Esophagus squamous epithelium (tissue), 5 donors: ENCODE measurements at regions not wholly inside any gene's neighbourhood (a gene's known extent, or its start where the extent isn't known, plus 50 kb on each side); places are given as distances from the start of the nearest gene placed in this dataset.

Experiments used
- DNase-seq: peaks from one replicate; lab custom pipeline; 2025; lab: John Stamatoyannopoulos, UW
- H3K27ac ChIP-seq, 4 donors: fragments of 200-600 bp; sonication (generic); one replicate each; pipeline ENCODE4 v1.5.1; 2016 to 2019; ENCODE audit warnings: mild to moderate bottlenecking in 1 of 4
- H3K27me3 ChIP-seq, 4 donors: fragments of 200-600 bp; sonication (generic); 1 replicate in 3 of 4; 2 replicates in 1 of 4; pipeline versions ENCODE4 v1.5.1 to v1.6.0; 2017 to 2021; ENCODE audit warnings: antibody characterized with exemption in 1 of 4
- H3K36me3 ChIP-seq, 3 donors: fragments of 200-600 bp; sonication (generic); one replicate each; pipeline ENCODE4 v1.5.1; 2016 to 2019
- H3K4me1 ChIP-seq, 3 donors: fragments of 200-600 bp; sonication (generic); one replicate each; pipeline ENCODE4 v1.5.1; 2017 to 2019
- H3K4me3 ChIP-seq, 4 donors: fragments of 200-600 bp; sonication (generic); 1 replicate in 3 of 4; 2 replicates in 1 of 4; pipeline ENCODE4 v1.5.1; 2016 to 2019; ENCODE audit warnings: mild to moderate bottlenecking in 2 of 4, moderate library complexity in 1 of 4
- H3K9me3 ChIP-seq, 3 donors: fragments of 200-600 bp; sonication (generic); one replicate each; pipeline ENCODE4 v1.5.1; 2016 to 2019
- CTCF ChIP-seq, 6 experiments: fragments of 450-650 bp in 4 of 6; fragments of 200-600 bp in 2 of 6; sonication (generic) in 2 of 6; IDR thresholded peaks; one replicate each; pipeline ENCODE4 v1.5.1; 2016 to 2019; ENCODE audit warnings: antibody characterized with exemption in 6 of 6, mild to moderate bottlenecking in 4 of 6, moderate library complexity in 4 of 6
- POLR2A ChIP-seq, 4 donors: fragments of 450-650 bp; IDR thresholded peaks; one replicate each; pipeline ENCODE4 v1.6.1; 2017; ENCODE audit warnings: antibody characterized with exemption in 4 of 4, mild to moderate bottlenecking in 4 of 4, moderate library complexity in 3 of 4
- WGBS, 2 donors: methylation state at CpG; one replicate each; pipeline ENCODE4 v1.1.5; 2018; 5-methylcytosine and 5-hydroxymethylcytosine counted together
- intact Hi-C: fragments of 100-400 bp; cut with DNase I; formaldehyde crosslinking; loops from one replicate; pipeline ENCODE4 v1.15.0; 2022
- donor health status: DM: yes; HTN: yes; CAD: no.

- Histone ChIP-seq H3K36me3 (no peaks in the 10 kb centered on the region), H3K4me3 (no peak overlapping the region), H3K4me1 (no peaks in the 10 kb centered on the region), H3K9me3 (no peaks in the 10 kb centered on the region), H3K27ac (no peak overlapping the region), H3K27me3 (peaks cover 0 to 3% (median 0%) of the 10 kb centered on the region in 4 donors)
- 86 to 94% methylated on average over 5 of the region's 5 CpGs for WGBS, 2 donors
- no peak for DNase-seq
- intact Hi-C loops, result no loop called here
- TF ChIP-seq POLR2A (IDR thresholded peaks at IDR 0.05) (no peak), CTCF (IDR thresholded peaks at IDR 0.05) (no peak)
Observed at GRCh38 chr9:1698991-1699390, 316.2 kb upstream of the SMARCA2 start.

- H3K4me3 ChIP-seq, result no peak overlapping the region
- DNase-seq, result no peak
- TF ChIP-seq POLR2A (IDR thresholded peaks at IDR 0.05), result no peak
- TF ChIP-seq CTCF (IDR thresholded peaks at IDR 0.05), result no peak
- no peak overlapping the region for H3K27ac ChIP-seq
- peaks cover 0 to 8% (median 0%) of the 10 kb centered on the region in 4 donors for H3K27me3 ChIP-seq
- no peaks in the 10 kb centered on the region for H3K36me3 ChIP-seq
- no peaks in the 10 kb centered on the region for H3K4me1 ChIP-seq
- intact Hi-C loops, result no loop called here
- H3K9me3 ChIP-seq, result no peaks in the 10 kb centered on the region
- 80 to 94% methylated on average over 2 of the region's 2 CpGs for WGBS, 2 donors
Observed at GRCh38 chr9:1701113-1701512, 314.0 kb upstream of the SMARCA2 start.

- no peak overlapping the region for H3K4me3 ChIP-seq
- H3K27me3 ChIP-seq, result peaks cover 0 to 8% (median 0%) of the 10 kb centered on the region in 4 donors
- DNase-seq, result no peak
- H3K27ac ChIP-seq, result no peak overlapping the region
- no peaks in the 10 kb centered on the region for H3K9me3 ChIP-seq
- no peaks in the 10 kb centered on the region for H3K4me1 ChIP-seq
- intact Hi-C loops, result no loop called here
- TF ChIP-seq CTCF (IDR thresholded peaks at IDR 0.05), result no peak
- TF ChIP-seq POLR2A (IDR thresholded peaks at IDR 0.05), result no peak
- H3K36me3 ChIP-seq, result no peaks in the 10 kb centered on the region
- WGBS, 2 donors, result 57 to 67% methylated on average over 3 of the region's 3 CpGs
Observed at GRCh38 chr9:1702701-1703100, 312.4 kb upstream of the SMARCA2 start.

DNA sequence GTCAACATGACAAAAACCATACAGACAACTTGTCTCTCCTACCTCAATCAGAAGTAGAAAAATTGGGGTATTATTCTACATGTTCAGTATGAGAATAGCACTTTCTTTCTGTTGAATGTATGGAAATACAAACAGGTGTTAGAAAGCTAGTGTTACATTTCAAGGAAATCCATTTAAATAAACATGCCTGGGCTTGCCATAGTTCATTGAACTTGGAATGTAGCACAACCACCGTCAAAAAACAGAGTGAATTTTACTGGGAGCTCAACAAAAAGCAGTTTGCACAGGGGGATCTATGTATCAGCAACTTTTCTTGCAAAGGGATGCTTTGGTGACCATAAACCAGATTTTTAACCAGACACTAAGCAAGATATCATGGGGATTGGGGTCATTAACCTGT, 307.9 kb upstream of the SMARCA2 start:
- Histone ChIP-seq H3K27ac (no peak overlapping the region), H3K9me3 (no peaks in the 10 kb centered on the region), H3K4me1 (no peaks in the 10 kb centered on the region), H3K4me3 (no peak overlapping the region), H3K27me3 (peaks cover 0 to 10% (median 0%) of the 10 kb centered on the region in 4 donors), H3K36me3 (no peaks in the 10 kb centered on the region)
- 22 to 30% methylated on average over 1 of the region's 1 CpG for WGBS, 2 donors
- no peak for DNase-seq
- TF ChIP-seq POLR2A (IDR thresholded peaks at IDR 0.05), result no peak
- TF ChIP-seq CTCF (IDR thresholded peaks at IDR 0.05), result no peak
- intact Hi-C loops, result no loop called here

DNA sequence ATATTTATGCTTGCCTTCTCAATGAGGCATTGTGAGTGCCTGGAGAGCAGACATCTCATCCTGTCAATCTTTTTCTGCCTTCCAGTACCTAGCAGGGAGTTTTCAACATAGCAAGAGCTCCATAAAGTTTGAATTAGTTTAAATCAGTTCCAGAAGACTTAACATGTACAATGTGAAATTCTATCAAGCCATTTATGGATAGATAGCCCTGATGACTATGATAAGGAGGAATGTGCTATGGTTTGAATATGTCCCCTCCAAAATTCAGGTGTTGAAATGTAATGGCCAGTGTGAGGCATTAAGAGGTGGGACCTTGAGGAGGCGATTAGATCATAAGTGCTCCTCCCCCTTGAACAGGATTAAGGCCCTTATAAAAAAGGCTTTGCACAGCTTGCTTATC, 306.9 kb upstream of the SMARCA2 start:
- TF ChIP-seq POLR2A (IDR thresholded peaks at IDR 0.05) (no peak), CTCF (IDR thresholded peaks at IDR 0.05) (no peak)
- Histone ChIP-seq H3K27me3 (peaks cover 0 to 10% (median 0%) of the 10 kb centered on the region in 4 donors), H3K9me3 (no peaks in the 10 kb centered on the region), H3K36me3 (no peaks in the 10 kb centered on the region), H3K4me1 (no peaks in the 10 kb centered on the region), H3K27ac (no peak overlapping the region), H3K4me3 (no peak overlapping the region)
- intact Hi-C loops, result no loop called here
- WGBS, 2 donors, result 87 to 92% methylated on average over 1 of the region's 1 CpG
- DNase-seq, result no peak
